Naive B cell (primary cell): ENCODE measurements at regions not wholly inside any gene's neighbourhood (a gene's known extent, or its start where the extent isn't known, plus 50 kb on each side); places are given as distances from the start of the nearest gene placed in this dataset.

Source experiments
- ATAC-seq, 2 donors: fragments of 150-1000 bp; cut with Tn5 transposase; 2 replicates each; pipeline ENCODE4 v1.10.0; 2021; ENCODE audit warnings: low read depth in 2 of 2, mild to moderate bottlenecking in 2 of 2, moderate library complexity in 2 of 2
- DNase-seq: peaks from one replicate; pipeline ENCODE4 v3.0.0; 2022
- H3K27ac Mint-ChIP-seq, 6 donors: one replicate each; pipeline ENCODE4 v1.8.0; 2020 to 2022; ENCODE audit warnings: mild to moderate bottlenecking in 6 of 6, mixed read lengths in 6 of 6, moderate library complexity in 5 of 6, inconsistent platforms in 2 of 6
- H3K27me3 Mint-ChIP-seq, 3 donors: one replicate each; pipeline ENCODE4 v1.8.0; 2021 to 2022; ENCODE audit warnings: mixed read lengths in 3 of 3, mild to moderate bottlenecking in 1 of 3
- H3K36me3 Mint-ChIP-seq, 2 donors: one replicate each; pipeline ENCODE4 v1.8.0; 2020 to 2022; ENCODE audit warnings: mixed read lengths in 2 of 2, inconsistent platforms in 1 of 2, mild to moderate bottlenecking in 1 of 2
- H3K4me1 Mint-ChIP-seq, 3 donors: one replicate each; pipeline ENCODE4 v1.8.0; 2020 to 2022; ENCODE audit warnings: mixed read lengths in 3 of 3, inconsistent platforms in 1 of 3, mild to moderate bottlenecking in 1 of 3, moderate library complexity in 1 of 3
- H3K4me3 Mint-ChIP-seq, 8 donors: one replicate each; pipeline ENCODE4 v1.8.0; 2020 to 2022; ENCODE audit warnings: mild to moderate bottlenecking in 8 of 8, mixed read lengths in 8 of 8, moderate library complexity in 8 of 8, inconsistent platforms in 2 of 8
- H3K9me3 Mint-ChIP-seq, 7 donors: one replicate each; pipeline ENCODE4 v1.8.0; 2020 to 2022; ENCODE audit warnings: mixed read lengths in 7 of 7, mild to moderate bottlenecking in 5 of 7, inconsistent platforms in 2 of 7, moderate library complexity in 1 of 7

- no peaks in the 10 kb centered on the region for H3K36me3 Mint-ChIP-seq
- H3K27ac Mint-ChIP-seq: no peak overlapping the region
- H3K27me3 Mint-ChIP-seq: peaks cover 0 to 16% (median 0%) of the 10 kb centered on the region in 3 donors
- H3K4me3 Mint-ChIP-seq: no peak overlapping the region
- peaks cover 0 to 14% (median 13%) of the 10 kb centered on the region in 3 donors for H3K4me1 Mint-ChIP-seq
- DNase-seq (no peak), ATAC-seq (no peak)
- H3K9me3 Mint-ChIP-seq: peaks cover 0 to 4% (median 0%) of the 10 kb centered on the region in 7 donors
Measured at GRCh38 chrX:46260499-46260898, 284.7 kb downstream of the ZNF674 start.

DNA sequence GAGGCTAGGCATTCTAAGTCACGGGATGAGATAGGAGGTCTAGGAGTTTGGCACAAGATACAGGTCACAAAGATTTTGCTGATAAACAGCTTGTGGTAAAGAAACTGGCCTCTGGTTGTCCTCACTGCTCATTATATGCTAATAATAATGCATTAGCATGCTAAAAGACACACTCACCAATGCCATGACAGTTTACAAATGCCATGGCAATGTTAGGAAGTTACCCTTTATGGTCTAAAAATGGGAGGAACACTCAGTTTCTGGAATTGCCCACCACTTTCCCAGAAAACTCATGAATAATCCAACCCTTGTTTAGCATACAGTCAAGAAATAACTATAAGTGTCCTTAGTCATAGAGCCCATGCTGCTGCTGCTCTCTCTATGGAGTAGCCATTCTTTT lies 286.9 kb downstream of the ZNF674 start:
- H3K36me3 Mint-ChIP-seq: no peaks in the 10 kb centered on the region
- DNase-seq (no peak), ATAC-seq (no peak)
- H3K4me1 Mint-ChIP-seq: peaks cover 4 to 19% (median 14%) of the 10 kb centered on the region in 3 donors
- peaks cover 0 to 4% (median 0%) of the 10 kb centered on the region in 7 donors for H3K9me3 Mint-ChIP-seq
- peaks cover 0 to 7% (median 0%) of the 10 kb centered on the region in 3 donors for H3K27me3 Mint-ChIP-seq
- H3K27ac Mint-ChIP-seq: peak overlapping the region in 1 of 6 donors; percentile 18
- no peak overlapping the region for H3K4me3 Mint-ChIP-seq

GRCh38 chrX:46257451-46257879 lies 287.8 kb downstream of the ZNF674 start:
- ATAC-seq (no peak), DNase-seq (no peak)
- peak overlapping the region in 1 of 8 donors; percentile 27 for H3K4me3 Mint-ChIP-seq
- peaks cover 0 to 4% (median 0%) of the 10 kb centered on the region in 3 donors for H3K27me3 Mint-ChIP-seq
- H3K9me3 Mint-ChIP-seq: peaks cover 0 to 4% (median 0%) of the 10 kb centered on the region in 7 donors
- peak overlapping the region in 1 of 6 donors; percentile 44 for H3K27ac Mint-ChIP-seq
- no peaks in the 10 kb centered on the region for H3K36me3 Mint-ChIP-seq
- H3K4me1 Mint-ChIP-seq: peaks cover 4 to 19% (median 14%) of the 10 kb centered on the region in 3 donors

DNA sequence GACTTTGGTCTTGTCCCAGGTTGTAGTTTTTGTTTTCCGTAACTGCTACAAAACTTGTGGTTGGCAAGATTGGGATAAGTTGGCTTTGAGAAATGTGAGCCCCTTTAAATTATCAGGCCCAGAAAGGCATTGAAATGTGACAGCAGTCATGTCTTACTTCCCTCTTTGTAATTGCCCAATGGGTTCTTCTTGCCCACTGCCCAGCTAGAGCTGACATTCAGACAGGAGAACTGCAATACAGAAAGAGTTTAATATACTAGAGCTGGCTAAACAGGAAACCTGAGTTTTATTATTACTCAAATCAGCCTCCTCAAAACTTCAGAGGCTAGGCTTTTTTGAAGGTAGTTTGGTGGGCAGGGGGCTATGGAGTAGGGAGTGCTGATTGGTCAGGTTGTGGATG lies 288.3 kb downstream of the ZNF674 start:
- Mint-ChIP-seq H3K9me3 (peaks cover 0 to 4% (median 0%) of the 10 kb centered on the region in 7 donors), H3K4me1 (peaks cover 4 to 19% (median 14%) of the 10 kb centered on the region in 3 donors), H3K36me3 (no peaks in the 10 kb centered on the region), H3K27me3 (no peaks in the 10 kb centered on the region), H3K27ac (no peak overlapping the region), H3K4me3 (peak overlapping the region in 1 of 8 donors; percentile 27)
- ATAC-seq (no peak), DNase-seq (no peak)

GRCh38 chrX:46255046-46255445 lies 290.2 kb downstream of the ZNF674 start:
- Mint-ChIP-seq H3K27me3 (no peaks in the 10 kb centered on the region), H3K36me3 (no peaks in the 10 kb centered on the region), H3K4me3 (no peak overlapping the region), H3K27ac (no peak overlapping the region), H3K9me3 (peaks cover 0 to 4% (median 0%) of the 10 kb centered on the region in 7 donors), H3K4me1 (peaks cover 4 to 19% (median 14%) of the 10 kb centered on the region in 3 donors)
- DNase-seq (no peak), ATAC-seq (no peak)

GRCh38 chrX:46254641-46255040 lies 290.6 kb downstream of the ZNF674 start:
- Mint-ChIP-seq H3K27ac (no peak overlapping the region), H3K27me3 (no peaks in the 10 kb centered on the region), H3K36me3 (no peaks in the 10 kb centered on the region), H3K9me3 (peaks cover 0 to 4% (median 0%) of the 10 kb centered on the region in 7 donors), H3K4me3 (no peak overlapping the region), H3K4me1 (peaks cover 4 to 19% (median 14%) of the 10 kb centered on the region in 3 donors)
- DNase-seq (no peak), ATAC-seq (no peak)

DNA sequence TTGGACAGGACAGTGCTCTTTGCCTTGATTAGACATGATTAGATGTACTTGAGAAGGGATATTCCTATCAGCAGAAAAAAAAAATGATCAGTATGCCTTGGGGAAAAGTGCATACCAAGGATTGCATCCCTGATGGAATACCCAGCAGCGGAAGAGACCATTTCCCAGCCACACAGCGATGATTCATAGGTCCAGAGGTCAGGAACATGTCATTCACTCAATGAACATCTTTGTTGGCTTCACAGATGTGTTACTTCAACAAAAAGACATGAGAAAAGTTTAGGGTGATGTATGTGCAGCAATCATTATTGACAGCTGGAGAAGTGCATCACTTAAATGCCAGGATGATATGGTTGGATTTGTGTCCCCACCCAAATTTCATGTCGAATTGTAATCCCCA lies 293.5 kb downstream of the ZNF674 start:
- Mint-ChIP-seq H3K27me3 (no peaks in the 10 kb centered on the region), H3K36me3 (no peaks in the 10 kb centered on the region), H3K4me1 (peaks cover 4 to 13% (median 4%) of the 10 kb centered on the region in 3 donors), H3K9me3 (peaks cover 0 to 4% (median 0%) of the 10 kb centered on the region in 7 donors), H3K27ac (no peak overlapping the region), H3K4me3 (no peak overlapping the region)
- DNase-seq (no peak), ATAC-seq (no peak)

- no peaks in the 10 kb centered on the region for H3K27me3 Mint-ChIP-seq
- no peak overlapping the region for H3K4me3 Mint-ChIP-seq
- no peak overlapping the region for H3K27ac Mint-ChIP-seq
- peaks cover 0 to 4% (median 2%) of the 10 kb centered on the region in 7 donors for H3K9me3 Mint-ChIP-seq
- H3K4me1 Mint-ChIP-seq: peaks cover 0 to 5% (median 4%) of the 10 kb centered on the region in 3 donors
- H3K36me3 Mint-ChIP-seq: no peaks in the 10 kb centered on the region
- DNase-seq: no peak
- ATAC-seq: no peak
Measured at GRCh38 chrX:46250151-46250550, 295.1 kb downstream of the ZNF674 start.

- H3K27me3 Mint-ChIP-seq: no peaks in the 10 kb centered on the region
- no peaks in the 10 kb centered on the region for H3K4me1 Mint-ChIP-seq
- no peak for DNase-seq
- no peak overlapping the region for H3K27ac Mint-ChIP-seq
- peaks cover 0 to 6% (median 2%) of the 10 kb centered on the region in 7 donors for H3K9me3 Mint-ChIP-seq
- no peak overlapping the region for H3K4me3 Mint-ChIP-seq
- ATAC-seq: no peak
- H3K36me3 Mint-ChIP-seq: no peaks in the 10 kb centered on the region
Measured at GRCh38 chrX:46247456-46247855, 297.8 kb downstream of the ZNF674 start.

DNA sequence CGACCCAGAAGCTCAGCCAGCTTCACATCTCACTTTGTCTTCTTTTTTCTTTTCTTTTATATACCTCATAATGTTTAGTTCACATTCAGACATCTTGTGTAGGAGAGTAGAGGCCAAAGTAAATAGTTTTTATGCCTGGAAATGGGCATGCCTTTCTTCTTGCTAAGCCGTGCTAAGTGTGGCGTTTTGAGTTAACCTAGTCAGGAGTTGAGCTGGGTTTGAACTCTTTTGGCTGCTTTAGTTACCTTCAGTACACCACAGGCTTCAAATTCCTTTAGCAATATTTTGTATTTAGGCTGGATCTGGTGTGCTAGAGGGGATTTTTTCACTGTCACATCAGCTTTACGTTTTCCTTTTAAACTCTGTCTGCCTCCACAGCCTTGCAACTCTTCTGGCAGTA lies 300.8 kb downstream of the ZNF674 start:
- Mint-ChIP-seq H3K27me3 (no peaks in the 10 kb centered on the region), H3K4me1 (no peaks in the 10 kb centered on the region), H3K9me3 (peaks cover 0 to 10% (median 4%) of the 10 kb centered on the region in 7 donors), H3K36me3 (no peaks in the 10 kb centered on the region), H3K4me3 (no peak overlapping the region), H3K27ac (no peak overlapping the region)
- no peak for DNase-seq
- no peak for ATAC-seq

DNA sequence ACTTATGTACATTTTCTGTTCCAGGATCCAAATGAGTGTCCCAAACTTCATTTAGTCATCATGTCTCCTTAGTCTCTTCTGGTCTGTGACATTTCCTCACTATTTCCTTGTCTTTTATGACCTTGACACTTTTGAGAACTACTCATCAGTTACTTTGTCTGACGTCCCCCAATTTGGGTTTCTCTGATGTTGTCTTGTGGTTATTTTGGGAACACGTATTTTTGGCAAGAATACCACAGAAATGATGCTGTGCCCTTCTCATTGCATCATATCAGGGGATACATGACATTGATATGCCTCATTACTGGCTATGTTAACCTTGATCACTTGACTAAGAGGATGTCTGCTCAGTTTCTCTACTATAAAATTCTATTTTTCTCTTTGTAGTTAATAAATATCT lies 308.8 kb downstream of the ZNF674 start:
- Mint-ChIP-seq H3K27ac (no peak overlapping the region), H3K36me3 (no peaks in the 10 kb centered on the region), H3K27me3 (peaks cover 0 to 7% (median 0%) of the 10 kb centered on the region in 3 donors), H3K4me3 (no peak overlapping the region), H3K9me3 (peaks cover 0 to 9% (median 1%) of the 10 kb centered on the region in 7 donors), H3K4me1 (no peaks in the 10 kb centered on the region)
- DNase-seq (no peak), ATAC-seq (no peak)

GRCh38 chrX:46235778-46236177 lies 309.4 kb downstream of the ZNF674 start:
- DNase-seq (no peak), ATAC-seq (no peak)
- H3K4me1 Mint-ChIP-seq: no peaks in the 10 kb centered on the region
- peaks cover 0 to 9% (median 1%) of the 10 kb centered on the region in 7 donors for H3K9me3 Mint-ChIP-seq
- no peak overlapping the region for H3K27ac Mint-ChIP-seq
- peaks cover 0 to 7% (median 0%) of the 10 kb centered on the region in 3 donors for H3K27me3 Mint-ChIP-seq
- no peaks in the 10 kb centered on the region for H3K36me3 Mint-ChIP-seq
- no peak overlapping the region for H3K4me3 Mint-ChIP-seq

DNA sequence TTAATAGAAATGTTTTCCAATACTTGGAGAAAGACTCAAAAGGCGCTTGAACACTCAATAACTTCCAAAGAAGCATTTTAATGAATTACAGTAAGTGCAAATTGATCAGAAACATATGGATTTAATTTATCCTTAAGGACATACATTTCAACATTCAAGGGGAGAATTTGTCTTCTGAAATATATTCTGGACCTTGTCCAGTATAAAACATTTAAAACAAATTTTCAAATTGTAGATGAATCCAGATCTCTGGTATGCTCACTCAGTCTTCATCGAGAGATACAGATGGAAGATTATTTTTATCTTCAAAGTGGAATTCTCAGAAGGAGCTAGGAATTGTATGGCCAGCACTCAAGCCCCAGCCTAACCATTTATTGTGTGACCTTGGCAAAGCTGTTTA lies 310.4 kb downstream of the ZNF674 start:
- no peak for ATAC-seq
- Mint-ChIP-seq H3K9me3 (peaks cover 0 to 8% (median under 1%) of the 10 kb centered on the region in 7 donors), H3K36me3 (no peaks in the 10 kb centered on the region), H3K27ac (no peak overlapping the region), H3K27me3 (peaks cover 0 to 7% (median 0%) of the 10 kb centered on the region in 3 donors), H3K4me1 (no peaks in the 10 kb centered on the region), H3K4me3 (no peak overlapping the region)
- DNase-seq: no peak

DNA sequence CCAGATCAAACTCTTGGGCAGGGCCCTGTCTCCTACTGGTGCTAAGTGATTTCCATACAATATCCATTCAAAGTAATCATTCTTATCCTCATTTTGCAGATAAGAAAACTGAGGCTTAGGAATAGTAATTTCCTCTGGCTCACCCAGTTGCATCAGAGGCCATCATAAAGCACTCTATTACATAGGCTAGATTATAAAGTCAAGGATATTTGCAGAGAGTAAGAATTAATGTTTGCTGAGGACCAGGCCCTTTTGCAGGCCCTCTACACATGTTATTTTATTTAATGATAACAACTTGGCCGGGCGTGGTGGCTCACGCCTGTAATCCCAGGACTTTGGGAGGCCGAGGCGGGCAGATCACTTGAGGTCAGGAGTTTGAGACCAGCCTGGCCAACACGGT lies 316.8 kb downstream of the ZNF674 start:
- ATAC-seq: no peak
- no peak overlapping the region for H3K4me3 Mint-ChIP-seq
- DNase-seq: no peak
- H3K27me3 Mint-ChIP-seq: no peaks in the 10 kb centered on the region
- no peaks in the 10 kb centered on the region for H3K36me3 Mint-ChIP-seq
- no peak overlapping the region for H3K27ac Mint-ChIP-seq
- no peaks in the 10 kb centered on the region for H3K4me1 Mint-ChIP-seq
- peaks cover 0 to 6% (median 0%) of the 10 kb centered on the region in 7 donors for H3K9me3 Mint-ChIP-seq

GRCh38 chrX:46226422-46226821 lies 318.8 kb downstream of the ZNF674 start:
- Mint-ChIP-seq H3K4me3 (no peak overlapping the region), H3K27ac (no peak overlapping the region), H3K27me3 (no peaks in the 10 kb centered on the region), H3K4me1 (no peaks in the 10 kb centered on the region), H3K36me3 (no peaks in the 10 kb centered on the region), H3K9me3 (peaks cover 0 to 10% (median 0%) of the 10 kb centered on the region in 7 donors)
- no peak for ATAC-seq
- DNase-seq: no peak
